ENCODE measurements at regions not wholly inside any gene's neighbourhood (a gene's known extent, or its start where the extent isn't known, plus 50 kb on each side); places are given as distances from the start of the nearest gene placed in this dataset.

GRCh38 chr3:174675406-174675805 lies 183.7 kb upstream of the NAALADL2 start:
- TF ChIP-seq, protein P1, sequence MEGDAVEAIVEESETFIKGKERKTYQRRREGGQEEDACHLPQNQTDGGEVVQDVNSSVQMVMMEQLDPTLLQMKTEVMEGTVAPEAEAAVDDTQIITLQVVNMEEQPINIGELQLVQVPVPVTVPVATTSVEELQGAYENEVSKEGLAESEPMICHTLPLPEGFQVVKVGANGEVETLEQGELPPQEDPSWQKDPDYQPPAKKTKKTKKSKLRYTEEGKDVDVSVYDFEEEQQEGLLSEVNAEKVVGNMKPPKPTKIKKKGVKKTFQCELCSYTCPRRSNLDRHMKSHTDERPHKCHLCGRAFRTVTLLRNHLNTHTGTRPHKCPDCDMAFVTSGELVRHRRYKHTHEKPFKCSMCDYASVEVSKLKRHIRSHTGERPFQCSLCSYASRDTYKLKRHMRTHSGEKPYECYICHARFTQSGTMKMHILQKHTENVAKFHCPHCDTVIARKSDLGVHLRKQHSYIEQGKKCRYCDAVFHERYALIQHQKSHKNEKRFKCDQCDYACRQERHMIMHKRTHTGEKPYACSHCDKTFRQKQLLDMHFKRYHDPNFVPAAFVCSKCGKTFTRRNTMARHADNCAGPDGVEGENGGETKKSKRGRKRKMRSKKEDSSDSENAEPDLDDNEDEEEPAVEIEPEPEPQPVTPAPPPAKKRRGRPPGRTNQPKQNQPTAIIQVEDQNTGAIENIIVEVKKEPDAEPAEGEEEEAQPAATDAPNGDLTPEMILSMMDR (IDR thresholded peaks at IDR 0.05) = no peak
- TF ChIP-seq POLR2A (IDR thresholded peaks at IDR 0.05; ENCODE audit: low read depth) = no peak
